Transverse colon (tissue), 4 donors: ENCODE measurements at regions not wholly inside any gene's neighbourhood (a gene's known extent, or its start where the extent isn't known, plus 50 kb on each side); places are given as distances from the start of the nearest gene placed in this dataset.

Experiments
- POLR2AphosphoS5 ChIP-seq, 3 donors: sonication (generic); formaldehyde crosslinking; IDR thresholded peaks; one replicate each; pipeline ENCODE4 v1.6.1; 2016; ENCODE audit warnings: antibody characterized with exemption in 3 of 3
- TF ChIP-seq, protein P1 (sequence below), 5 experiments: fragments of 200-600 bp in 3 of 5; fragments of 450-650 bp in 2 of 5; sonication (generic) in 3 of 5; IDR thresholded peaks; 1 replicate in 2 of 5; 2 replicates in 3 of 5; pipeline ENCODE4 v1.5.1; 2016 to 2017; ENCODE audit warnings: antibody characterized with exemption in 5 of 5, inconsistent platforms in 3 of 5, mild to moderate bottlenecking in 2 of 5, moderate library complexity in 1 of 5

GRCh38 chrX:73922856-73923455 is 70.4 kb upstream of the XIST start:
- no peak for TF ChIP-seq POLR2AphosphoS5 (IDR thresholded peaks at IDR 0.05)
- TF ChIP-seq, protein P1, sequence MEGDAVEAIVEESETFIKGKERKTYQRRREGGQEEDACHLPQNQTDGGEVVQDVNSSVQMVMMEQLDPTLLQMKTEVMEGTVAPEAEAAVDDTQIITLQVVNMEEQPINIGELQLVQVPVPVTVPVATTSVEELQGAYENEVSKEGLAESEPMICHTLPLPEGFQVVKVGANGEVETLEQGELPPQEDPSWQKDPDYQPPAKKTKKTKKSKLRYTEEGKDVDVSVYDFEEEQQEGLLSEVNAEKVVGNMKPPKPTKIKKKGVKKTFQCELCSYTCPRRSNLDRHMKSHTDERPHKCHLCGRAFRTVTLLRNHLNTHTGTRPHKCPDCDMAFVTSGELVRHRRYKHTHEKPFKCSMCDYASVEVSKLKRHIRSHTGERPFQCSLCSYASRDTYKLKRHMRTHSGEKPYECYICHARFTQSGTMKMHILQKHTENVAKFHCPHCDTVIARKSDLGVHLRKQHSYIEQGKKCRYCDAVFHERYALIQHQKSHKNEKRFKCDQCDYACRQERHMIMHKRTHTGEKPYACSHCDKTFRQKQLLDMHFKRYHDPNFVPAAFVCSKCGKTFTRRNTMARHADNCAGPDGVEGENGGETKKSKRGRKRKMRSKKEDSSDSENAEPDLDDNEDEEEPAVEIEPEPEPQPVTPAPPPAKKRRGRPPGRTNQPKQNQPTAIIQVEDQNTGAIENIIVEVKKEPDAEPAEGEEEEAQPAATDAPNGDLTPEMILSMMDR (IDR thresholded peaks at IDR 0.05): no peak
